Lower leg skin (tissue), 3 donors: ENCODE measurements at regions not wholly inside any gene's neighbourhood (a gene's known extent, or its start where the extent isn't known, plus 50 kb on each side); places are given as distances from the start of the nearest gene placed in this dataset.

Source experiments
- CTCF ChIP-seq, 3 donors: fragments of 450-650 bp; IDR thresholded peaks; one replicate each; pipeline ENCODE4 v1.5.1; 2016; ENCODE audit warnings: antibody characterized with exemption in 3 of 3, mild to moderate bottlenecking in 3 of 3, moderate library complexity in 2 of 3
- POLR2A ChIP-seq, 2 donors: fragments of 450-650 bp; IDR thresholded peaks; one replicate each; pipeline ENCODE4 v1.6.1; 2016 to 2017; ENCODE audit warnings: antibody characterized with exemption in 2 of 2, mild to moderate bottlenecking in 1 of 2, moderate library complexity in 1 of 2

- TF ChIP-seq CTCF (IDR thresholded peaks at IDR 0.05) = no peak
- no peak for TF ChIP-seq POLR2A (IDR thresholded peaks at IDR 0.05)
Measured at GRCh38 chr18:34511435-34511834, 198.7 kb upstream of the DTNA start.
